Thyroid gland (tissue), 4 donors: ENCODE measurements at regions not wholly inside any gene's neighbourhood (a gene's known extent, or its start where the extent isn't known, plus 50 kb on each side); places are given as distances from the start of the nearest gene placed in this dataset.

ENCODE experiments used
- DNase-seq, 2 donors: peaks; one replicate each; pipeline ENCODE4 v3.0.0-alpha.2; 2019
- H3K27ac ChIP-seq, 3 donors: fragments of 200-600 bp; sonication (generic); 1 replicate in 2 of 3; 2 replicates in 1 of 3; pipeline ENCODE4 v1.5.1; 2016 to 2019; ENCODE audit warnings: mild to moderate bottlenecking in 1 of 3, moderate library complexity in 1 of 3
- H3K27me3 ChIP-seq: fragments of 200-600 bp; sonication (generic); one replicate; pipeline ENCODE4 v1.5.1; 2019
- H3K36me3 ChIP-seq, 2 donors: fragments of 200-600 bp; sonication (generic); one replicate each; pipeline ENCODE4 v1.5.1; 2016 to 2019
- H3K4me1 ChIP-seq, 2 donors: fragments of 200-600 bp; sonication (generic); one replicate each; pipeline ENCODE4 v1.5.1; 2017 to 2019
- H3K4me3 ChIP-seq, 3 donors: fragments of 200-600 bp; sonication (generic); replicated peaks in 1 of 3; 1 replicate in 2 of 3; 2 replicates in 1 of 3; pipeline ENCODE4 v1.5.1; 2016; ENCODE audit warnings: mild to moderate bottlenecking in 1 of 3
- H3K9me3 ChIP-seq: fragments of 200-600 bp; sonication (generic); one replicate; pipeline ENCODE4 v1.5.1; 2017
- POLR2A ChIP-seq, 2 donors: fragments of 450-650 bp; IDR thresholded peaks; one replicate each; pipeline ENCODE4 v1.6.1; 2017; ENCODE audit warnings: antibody characterized with exemption in 2 of 2, mild to moderate bottlenecking in 2 of 2, moderate library complexity in 1 of 2
- WGBS, 2 donors: methylation state at CpG; one replicate each; pipeline ENCODE4 v1.1.5; 2017; 5-methylcytosine and 5-hydroxymethylcytosine counted together
- intact Hi-C: fragments of 100-400 bp; cut with DNase I; formaldehyde crosslinking; loops from one replicate; pipeline ENCODE4 v1.15.1; 2023
- TF ChIP-seq, protein P1 (sequence below), 6 experiments: fragments of 200-600 bp in 3 of 6; fragments of 450-650 bp in 3 of 6; sonication (generic) in 3 of 6; IDR thresholded peaks; one replicate each; pipeline ENCODE4 v1.5.1; 2016 to 2019; ENCODE audit warnings: antibody characterized with exemption in 6 of 6, mild to moderate bottlenecking in 2 of 6, inconsistent platforms in 1 of 6, moderate library complexity in 1 of 6

DNA sequence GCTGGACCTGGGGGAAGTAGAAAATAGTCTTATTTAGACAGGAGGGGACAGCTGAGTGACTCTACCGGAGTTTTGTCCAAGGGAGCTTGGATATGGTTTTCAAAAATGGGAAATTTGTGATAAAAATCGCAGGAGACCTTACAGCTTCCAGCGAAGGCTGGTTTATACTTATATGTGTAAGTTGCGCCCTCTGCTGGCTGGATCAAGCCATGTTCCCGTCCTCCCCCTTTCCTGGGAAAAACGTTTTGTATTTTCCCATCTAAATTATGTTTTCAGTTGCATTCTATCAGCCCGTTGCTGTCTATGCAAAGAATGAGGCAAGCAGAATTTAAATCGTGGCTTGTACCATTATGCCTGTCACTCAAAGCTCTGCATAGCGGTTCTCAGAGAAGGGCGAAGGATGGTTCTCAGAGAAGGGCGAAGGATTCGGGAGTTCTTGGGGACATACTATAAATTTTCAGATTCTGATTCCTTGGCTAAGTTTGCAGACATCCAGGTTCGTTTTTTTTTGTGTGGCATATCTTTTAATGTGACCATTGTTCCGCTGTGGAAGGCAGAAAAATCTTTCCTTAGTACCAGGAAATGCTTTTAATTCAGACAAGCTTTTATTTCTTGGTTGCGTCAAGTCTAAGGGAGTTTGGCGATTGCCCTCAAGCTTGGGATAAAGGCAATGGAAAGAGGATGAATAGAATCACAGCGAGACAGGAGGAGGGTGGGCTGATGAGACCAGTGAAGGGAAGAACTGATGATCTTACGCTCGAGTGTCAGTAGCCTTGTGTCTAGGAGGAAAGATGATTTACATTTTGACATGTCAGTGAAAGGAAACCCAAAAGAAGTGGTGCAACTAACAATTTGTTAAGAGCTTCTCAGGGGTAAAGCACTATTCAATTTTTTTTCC is 128.5 kb upstream of the ARX start:
- no peaks in the 10 kb centered on the region for H3K27me3 ChIP-seq
- H3K36me3 ChIP-seq, result no peaks in the 10 kb centered on the region
- intact Hi-C loops, result loop anchor here (10.0 kb wide), 2 partner anchors 309 to 389 kb away; no protein-coding TSS in a partner anchor
- TF ChIP-seq, protein P1, sequence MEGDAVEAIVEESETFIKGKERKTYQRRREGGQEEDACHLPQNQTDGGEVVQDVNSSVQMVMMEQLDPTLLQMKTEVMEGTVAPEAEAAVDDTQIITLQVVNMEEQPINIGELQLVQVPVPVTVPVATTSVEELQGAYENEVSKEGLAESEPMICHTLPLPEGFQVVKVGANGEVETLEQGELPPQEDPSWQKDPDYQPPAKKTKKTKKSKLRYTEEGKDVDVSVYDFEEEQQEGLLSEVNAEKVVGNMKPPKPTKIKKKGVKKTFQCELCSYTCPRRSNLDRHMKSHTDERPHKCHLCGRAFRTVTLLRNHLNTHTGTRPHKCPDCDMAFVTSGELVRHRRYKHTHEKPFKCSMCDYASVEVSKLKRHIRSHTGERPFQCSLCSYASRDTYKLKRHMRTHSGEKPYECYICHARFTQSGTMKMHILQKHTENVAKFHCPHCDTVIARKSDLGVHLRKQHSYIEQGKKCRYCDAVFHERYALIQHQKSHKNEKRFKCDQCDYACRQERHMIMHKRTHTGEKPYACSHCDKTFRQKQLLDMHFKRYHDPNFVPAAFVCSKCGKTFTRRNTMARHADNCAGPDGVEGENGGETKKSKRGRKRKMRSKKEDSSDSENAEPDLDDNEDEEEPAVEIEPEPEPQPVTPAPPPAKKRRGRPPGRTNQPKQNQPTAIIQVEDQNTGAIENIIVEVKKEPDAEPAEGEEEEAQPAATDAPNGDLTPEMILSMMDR (IDR thresholded peaks at IDR 0.05), result peak; percentile 37 to 66 (median 58)
- TF ChIP-seq POLR2A (IDR thresholded peaks at IDR 0.05), result no peak
- H3K4me1 ChIP-seq, result no peaks in the 10 kb centered on the region
- H3K27ac ChIP-seq, result no peak overlapping the region
- DNase-seq, result peak; percentile 49 to 67
- WGBS, 2 donors, result 15 to 22% methylated on average over 18 to 19 of the region's 19 CpGs
- H3K9me3 ChIP-seq, result no peaks in the 10 kb centered on the region
- no peak overlapping the region for H3K4me3 ChIP-seq

DNA sequence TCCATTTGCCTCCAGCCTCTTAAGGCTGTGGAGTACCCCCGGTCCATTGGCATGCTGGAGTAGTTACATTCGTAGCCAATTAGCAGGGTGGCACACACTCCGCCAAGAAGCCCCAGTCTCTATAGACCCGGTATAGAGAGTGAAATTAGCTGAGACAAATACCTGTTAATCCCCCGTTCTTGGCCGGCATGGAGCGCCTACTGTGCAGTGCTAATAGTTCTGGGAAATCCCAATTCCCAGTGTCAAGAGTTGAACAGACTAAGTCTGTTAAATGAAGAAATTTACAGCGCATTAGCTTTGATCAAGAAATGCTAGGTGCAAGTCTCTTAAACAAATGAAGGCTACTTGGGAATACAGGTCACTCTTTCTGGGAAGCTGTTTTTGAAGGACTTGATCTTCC is 127.8 kb upstream of the ARX start:
- no peak overlapping the region for H3K4me3 ChIP-seq
- intact Hi-C loops, result loop anchor here (10.0 kb wide), 2 partner anchors 309 to 389 kb away; no protein-coding TSS in a partner anchor

DNA sequence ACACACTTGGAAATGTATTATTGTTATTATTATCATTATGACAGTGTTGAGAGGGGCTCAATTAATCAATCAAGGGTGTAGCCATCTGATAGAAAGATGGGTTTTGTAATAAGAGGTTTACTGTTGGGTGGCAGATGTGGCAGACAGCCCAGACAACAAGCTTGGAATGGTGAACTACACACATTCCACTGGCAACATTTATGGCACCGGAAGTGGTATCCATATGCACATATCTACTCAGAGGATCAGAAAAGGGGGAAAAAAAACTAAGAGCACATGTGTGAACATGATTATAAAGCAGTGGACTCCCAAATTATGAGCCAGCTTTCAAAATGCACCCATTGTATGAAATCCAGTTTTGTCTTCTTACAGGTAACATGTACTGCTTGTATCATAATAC is 125.9 kb upstream of the ARX start:
- WGBS, 2 donors, result 65 to 67% methylated on average over 1 of the region's 1 CpG

More for the DNA sequence above, 127.8 kb upstream of the ARX start:
- Histone ChIP-seq H3K27me3 (no peaks in the 10 kb centered on the region), H3K36me3 (no peaks in the 10 kb centered on the region), H3K27ac (no peak overlapping the region), H3K4me1 (no peaks in the 10 kb centered on the region), H3K9me3 (no peaks in the 10 kb centered on the region)
- no peak for DNase-seq
- TF ChIP-seq, protein P1 (IDR thresholded peaks at IDR 0.05), result no peak
- no peak for TF ChIP-seq POLR2A (IDR thresholded peaks at IDR 0.05)
- 66 to 74% methylated on average over 4 to 8 of the region's 8 CpGs for WGBS, 2 donors

DNA sequence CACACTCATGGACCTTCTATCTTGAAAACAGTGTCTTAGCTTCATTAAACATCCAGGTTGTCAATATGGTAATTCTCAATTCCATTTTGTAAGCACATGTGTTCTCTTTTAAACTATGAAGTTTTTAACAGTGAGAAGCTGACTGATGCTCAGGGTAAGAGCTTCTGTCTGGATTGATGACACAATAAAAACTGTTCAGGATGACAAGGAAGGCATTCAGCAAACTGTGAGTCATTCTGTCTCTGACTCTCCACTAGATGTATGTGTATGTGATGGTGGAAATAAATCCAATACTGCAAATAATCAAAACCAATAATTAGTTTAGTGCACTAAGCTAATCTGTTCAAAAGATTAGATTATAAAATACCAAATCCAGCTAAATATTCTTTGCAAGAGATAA is 115.3 kb upstream of the ARX start:
- Histone ChIP-seq H3K36me3 (no peaks in the 10 kb centered on the region), H3K27ac (no peak overlapping the region), H3K4me1 (no peaks in the 10 kb centered on the region), H3K9me3 (no peaks in the 10 kb centered on the region), H3K27me3 (no peaks in the 10 kb centered on the region), H3K4me3 (no peak overlapping the region)
- intact Hi-C loops, result no loop called here
- no peak for DNase-seq
- no peak for TF ChIP-seq POLR2A (IDR thresholded peaks at IDR 0.05)
- TF ChIP-seq, protein P1 (IDR thresholded peaks at IDR 0.05), result no peak

More for the DNA sequence above, 125.9 kb upstream of the ARX start:
- Histone ChIP-seq H3K9me3 (no peaks in the 10 kb centered on the region), H3K4me1 (no peaks in the 10 kb centered on the region), H3K27me3 (no peaks in the 10 kb centered on the region), H3K4me3 (no peak overlapping the region), H3K36me3 (no peaks in the 10 kb centered on the region), H3K27ac (no peak overlapping the region)
- DNase-seq, result no peak
- TF ChIP-seq, protein P1 (IDR thresholded peaks at IDR 0.05), result no peak
- TF ChIP-seq POLR2A (IDR thresholded peaks at IDR 0.05), result no peak
- intact Hi-C loops, result loop anchor here (10.0 kb wide), 2 partner anchors 307 to 387 kb away; no protein-coding TSS in a partner anchor

DNA sequence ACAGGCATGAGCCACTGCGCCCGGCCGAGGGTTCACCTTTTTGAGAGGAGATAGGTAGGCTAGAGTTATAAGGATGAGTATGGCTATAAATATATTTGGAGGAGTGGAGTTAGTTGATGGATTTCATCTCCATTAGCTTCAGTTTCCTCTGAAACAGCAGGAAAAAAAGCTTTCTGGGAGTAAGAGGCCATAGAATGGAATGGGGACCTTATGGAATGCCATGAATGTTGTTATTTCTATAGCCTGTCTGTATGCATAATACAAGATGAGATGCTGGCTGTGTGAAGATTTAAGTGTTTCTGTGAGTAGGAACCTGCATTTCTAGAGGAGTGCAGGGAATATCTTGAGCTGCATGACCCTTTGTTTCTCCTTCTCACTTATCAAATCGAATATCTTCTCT is 114.9 kb upstream of the ARX start:
- H3K27ac ChIP-seq, result no peak overlapping the region
- intact Hi-C loops, result no loop called here
- H3K9me3 ChIP-seq, result no peaks in the 10 kb centered on the region
- H3K27me3 ChIP-seq, result no peaks in the 10 kb centered on the region
- DNase-seq, result no peak
- 73 to 74% methylated on average over 4 of the region's 4 CpGs for WGBS, 2 donors
- H3K4me1 ChIP-seq, result no peaks in the 10 kb centered on the region
- no peaks in the 10 kb centered on the region for H3K36me3 ChIP-seq
- no peak overlapping the region for H3K4me3 ChIP-seq
- TF ChIP-seq, protein P1 (IDR thresholded peaks at IDR 0.05), result no peak
- no peak for TF ChIP-seq POLR2A (IDR thresholded peaks at IDR 0.05)
